ENCODE measurements at regions not wholly inside any gene's neighbourhood (a gene's known extent, or its start where the extent isn't known, plus 50 kb on each side); places are given as distances from the start of the nearest gene placed in this dataset.
"Not testable (repeated sequence)": the region's sequence is repeated elsewhere in the genome, so short reads cannot be mapped to it uniquely, and the experiment has no call there.

- H3K36me3 Mint-ChIP-seq (ENCODE audit: low read depth), result no peaks in the 10 kb centered on the region
- no peak overlapping the region for H3K4me3 Mint-ChIP-seq (ENCODE audit: low read depth)
- H3K27ac Mint-ChIP-seq, result no peak overlapping the region
- peaks cover 3% of the 10 kb centered on the region for H3K9me3 Mint-ChIP-seq
- H3K27me3 Mint-ChIP-seq (ENCODE audit: low read depth), result no peaks in the 10 kb centered on the region
- intact Hi-C loops (cut with micrococcal nuclease), result no loop called here
- no peaks in the 10 kb centered on the region for H3K4me1 Mint-ChIP-seq (ENCODE audit: low read depth)
- DNase-seq (ENCODE audit: low spot score), result no peak
Measured at GRCh38 chr3:104909721-104910120, 457.0 kb upstream of the ALCAM start.

DNA sequence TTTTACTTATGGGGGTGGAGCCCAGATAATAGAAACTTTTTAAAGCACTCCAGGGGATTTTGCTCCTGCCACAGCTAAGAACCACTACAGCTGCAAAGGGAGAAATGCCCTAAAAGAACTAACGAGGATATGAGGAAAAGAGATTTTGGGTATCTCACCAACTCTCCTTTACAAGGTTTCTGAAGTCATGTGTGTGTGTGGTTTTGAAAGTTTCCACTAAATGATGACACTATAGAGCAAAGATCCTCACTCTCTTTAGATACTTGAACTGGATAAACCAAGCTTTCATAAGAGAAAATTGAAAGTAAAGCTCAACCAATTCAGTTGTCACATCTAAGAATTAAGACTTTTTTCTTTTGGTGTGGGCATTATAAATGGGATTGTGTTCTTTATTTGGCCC, 455.3 kb upstream of the ALCAM start:
- H3K4me3 Mint-ChIP-seq (ENCODE audit: low read depth), result no peak overlapping the region

GRCh38 chr3:104916971-104917370, 449.7 kb upstream of the ALCAM start:
- intact Hi-C loops (cut with micrococcal nuclease), result no loop called here
- Mint-ChIP-seq H3K9me3 (peaks cover 3% of the 10 kb centered on the region), H3K27me3 (ENCODE audit: low read depth) (no peaks in the 10 kb centered on the region)

More for the DNA sequence above, 455.3 kb upstream of the ALCAM start:
- Mint-ChIP-seq H3K9me3 (peaks cover 3% of the 10 kb centered on the region), H3K4me1 (ENCODE audit: low read depth) (no peaks in the 10 kb centered on the region), H3K27ac (no peak overlapping the region), H3K36me3 (ENCODE audit: low read depth) (no peaks in the 10 kb centered on the region), H3K27me3 (ENCODE audit: low read depth) (no peaks in the 10 kb centered on the region)
- no peak for DNase-seq (ENCODE audit: low spot score)
- intact Hi-C loops (cut with micrococcal nuclease), result no loop called here

DNA sequence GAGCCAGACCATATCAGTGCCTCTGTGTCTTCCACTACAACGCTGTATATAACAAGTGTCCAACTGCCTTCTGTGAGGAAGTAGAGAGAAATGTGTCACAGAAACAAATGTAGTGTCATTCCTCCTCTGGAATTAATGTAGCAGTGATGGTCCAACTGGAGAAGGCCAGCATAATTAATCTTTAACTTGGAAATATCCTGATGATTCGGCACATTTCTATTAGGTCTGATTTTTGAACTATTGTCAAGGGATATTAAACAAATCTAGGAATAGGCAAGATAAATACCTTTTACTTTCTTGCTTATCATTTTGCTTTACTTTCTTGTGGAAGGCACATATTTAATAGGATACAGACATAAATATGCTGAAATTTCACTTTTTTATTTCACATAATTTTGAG, 446.2 kb upstream of the ALCAM start:
- intact Hi-C loops (cut with micrococcal nuclease), result no loop called here
- Mint-ChIP-seq H3K27ac (no peak overlapping the region), H3K27me3 (ENCODE audit: low read depth) (no peaks in the 10 kb centered on the region), H3K9me3 (peaks cover 3% of the 10 kb centered on the region), H3K4me3 (ENCODE audit: low read depth) (no peak overlapping the region), H3K4me1 (ENCODE audit: low read depth) (no peaks in the 10 kb centered on the region), H3K36me3 (ENCODE audit: low read depth) (no peaks in the 10 kb centered on the region)
- DNase-seq (ENCODE audit: low spot score), result no peak

More at GRCh38 chr3:104916971-104917370, 449.7 kb upstream of the ALCAM start:
- DNase-seq (ENCODE audit: low spot score), result no peak
- Mint-ChIP-seq H3K36me3 (ENCODE audit: low read depth) (no peaks in the 10 kb centered on the region), H3K27ac (no peak overlapping the region), H3K4me1 (ENCODE audit: low read depth) (no peaks in the 10 kb centered on the region), H3K4me3 (ENCODE audit: low read depth) (no peak overlapping the region)

DNA sequence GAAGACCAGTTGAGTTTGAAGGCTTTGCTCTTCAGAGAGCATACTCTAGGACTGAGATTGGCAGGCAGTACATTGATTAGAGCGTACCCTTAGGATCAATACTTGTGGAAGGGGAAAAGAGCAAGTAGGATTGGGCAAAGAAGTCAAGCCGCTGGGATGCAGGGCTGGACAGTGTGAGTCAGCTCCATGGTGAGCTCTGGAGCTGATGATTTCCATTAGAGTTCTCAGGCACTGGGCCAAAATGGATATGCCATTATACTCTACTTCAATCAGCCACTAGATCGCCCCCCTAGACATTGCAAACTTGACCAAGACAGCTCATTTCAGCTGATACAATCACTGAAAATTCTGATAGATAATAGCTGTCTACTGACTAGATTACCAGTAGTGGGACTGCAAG, 432.7 kb upstream of the ALCAM start:
- Mint-ChIP-seq H3K9me3 (peaks cover 11% of the 10 kb centered on the region), H3K27me3 (ENCODE audit: low read depth) (no peaks in the 10 kb centered on the region), H3K4me3 (ENCODE audit: low read depth) (no peak overlapping the region), H3K27ac (no peak overlapping the region), H3K36me3 (ENCODE audit: low read depth) (no peaks in the 10 kb centered on the region), H3K4me1 (ENCODE audit: low read depth) (no peaks in the 10 kb centered on the region)
- DNase-seq (ENCODE audit: low spot score), result no peak
- intact Hi-C loops (cut with micrococcal nuclease), result no loop called here

DNA sequence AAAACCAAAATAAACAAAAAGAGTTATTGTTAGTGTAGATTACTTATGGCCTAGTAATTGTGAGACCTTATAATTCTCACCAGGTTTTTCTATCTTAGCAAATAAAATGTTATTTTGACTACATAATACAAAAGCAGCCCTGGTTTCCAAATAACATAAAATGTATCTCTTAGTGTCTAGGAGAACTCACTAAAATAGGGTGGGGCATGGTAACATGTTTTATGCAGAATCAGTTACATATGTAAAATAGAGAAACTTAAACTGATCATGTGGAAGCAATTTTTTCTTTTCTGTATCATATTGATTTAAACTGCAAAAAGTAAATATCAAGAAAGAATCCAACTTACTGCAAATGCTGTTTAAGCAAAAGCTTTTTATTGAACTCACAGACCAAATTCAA, 431.1 kb upstream of the ALCAM start:
- H3K36me3 Mint-ChIP-seq (ENCODE audit: low read depth), result no peaks in the 10 kb centered on the region
- peaks cover 10% of the 10 kb centered on the region for H3K9me3 Mint-ChIP-seq
- no peaks in the 10 kb centered on the region for H3K4me1 Mint-ChIP-seq (ENCODE audit: low read depth)
- H3K4me3 Mint-ChIP-seq (ENCODE audit: low read depth), result no peak overlapping the region
- intact Hi-C loops (cut with micrococcal nuclease), result no loop called here
- H3K27ac Mint-ChIP-seq, result no peak overlapping the region
- DNase-seq (ENCODE audit: low spot score), result no peak
- no peaks in the 10 kb centered on the region for H3K27me3 Mint-ChIP-seq (ENCODE audit: low read depth)

DNA sequence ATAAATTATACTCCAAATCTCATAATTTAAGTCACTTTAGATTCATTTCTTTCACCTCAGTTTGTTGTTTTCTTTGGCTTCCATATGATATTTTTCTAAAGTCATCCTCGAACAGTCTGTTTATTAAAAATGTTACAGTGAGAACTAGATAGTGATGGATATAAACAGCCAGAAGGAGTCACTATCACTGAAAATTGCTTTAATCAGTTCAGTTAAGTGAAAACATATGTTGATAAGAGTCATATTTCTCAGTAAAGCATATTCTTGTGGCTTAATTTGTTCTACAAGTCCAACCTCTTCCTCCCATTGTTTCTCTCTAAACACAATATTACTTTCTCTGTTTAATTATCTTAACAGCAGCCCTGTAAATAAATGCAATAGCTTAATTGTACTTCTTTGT, 427.5 kb upstream of the ALCAM start:
- no peaks in the 10 kb centered on the region for H3K9me3 Mint-ChIP-seq
- H3K27me3 Mint-ChIP-seq (ENCODE audit: low read depth), result no peaks in the 10 kb centered on the region
- H3K4me1 Mint-ChIP-seq (ENCODE audit: low read depth), result no peaks in the 10 kb centered on the region
- DNase-seq (ENCODE audit: low spot score), result no peak
- H3K4me3 Mint-ChIP-seq (ENCODE audit: low read depth), result no peak overlapping the region
- H3K27ac Mint-ChIP-seq, result no peak overlapping the region
- intact Hi-C loops (cut with micrococcal nuclease), result no loop called here
- no peaks in the 10 kb centered on the region for H3K36me3 Mint-ChIP-seq (ENCODE audit: low read depth)

- H3K27ac Mint-ChIP-seq, result no peak overlapping the region
- no peaks in the 10 kb centered on the region for H3K9me3 Mint-ChIP-seq
- intact Hi-C loops (cut with micrococcal nuclease), result no loop called here
- no peak for DNase-seq (ENCODE audit: low spot score)
- no peak overlapping the region for H3K4me3 Mint-ChIP-seq (ENCODE audit: low read depth)
- no peaks in the 10 kb centered on the region for H3K36me3 Mint-ChIP-seq (ENCODE audit: low read depth)
- no peaks in the 10 kb centered on the region for H3K27me3 Mint-ChIP-seq (ENCODE audit: low read depth)
- H3K4me1 Mint-ChIP-seq (ENCODE audit: low read depth), result no peaks in the 10 kb centered on the region
Measured at GRCh38 chr3:104941785-104942184, 424.9 kb upstream of the ALCAM start.

- Mint-ChIP-seq H3K27ac (no peak overlapping the region), H3K4me3 (ENCODE audit: low read depth) (no peak overlapping the region), H3K4me1 (ENCODE audit: low read depth) (no peaks in the 10 kb centered on the region), H3K9me3 (no peaks in the 10 kb centered on the region), H3K36me3 (ENCODE audit: low read depth) (no peaks in the 10 kb centered on the region), H3K27me3 (ENCODE audit: low read depth) (no peaks in the 10 kb centered on the region)
- no peak for DNase-seq (ENCODE audit: low spot score)
- intact Hi-C loops (cut with micrococcal nuclease), result no loop called here
Measured at GRCh38 chr3:104943974-104944373, 422.7 kb upstream of the ALCAM start.

- intact Hi-C loops (cut with micrococcal nuclease), result no loop called here
- H3K27ac Mint-ChIP-seq, result no peak overlapping the region
Measured at GRCh38 chr3:104947943-104948342, 418.8 kb upstream of the ALCAM start.

GRCh38 chr3:104949810-104950209, 416.9 kb upstream of the ALCAM start:
- H3K27me3 Mint-ChIP-seq (ENCODE audit: low read depth); DNase-seq (ENCODE audit: low spot score); H3K4me1 Mint-ChIP-seq (ENCODE audit: low read depth); intact Hi-C loops (cut with micrococcal nuclease); H3K27ac Mint-ChIP-seq; H3K9me3 Mint-ChIP-seq; H3K4me3 Mint-ChIP-seq (ENCODE audit: low read depth); H3K36me3 Mint-ChIP-seq (ENCODE audit: low read depth): not testable (repeated sequence)

More at GRCh38 chr3:104947943-104948342, 418.8 kb upstream of the ALCAM start:
- Mint-ChIP-seq H3K9me3 (no peaks in the 10 kb centered on the region), H3K36me3 (ENCODE audit: low read depth) (no peaks in the 10 kb centered on the region), H3K4me3 (ENCODE audit: low read depth) (no peak overlapping the region), H3K27me3 (ENCODE audit: low read depth) (no peaks in the 10 kb centered on the region), H3K4me1 (ENCODE audit: low read depth) (no peaks in the 10 kb centered on the region)
- DNase-seq (ENCODE audit: low spot score), result no peak

DNA sequence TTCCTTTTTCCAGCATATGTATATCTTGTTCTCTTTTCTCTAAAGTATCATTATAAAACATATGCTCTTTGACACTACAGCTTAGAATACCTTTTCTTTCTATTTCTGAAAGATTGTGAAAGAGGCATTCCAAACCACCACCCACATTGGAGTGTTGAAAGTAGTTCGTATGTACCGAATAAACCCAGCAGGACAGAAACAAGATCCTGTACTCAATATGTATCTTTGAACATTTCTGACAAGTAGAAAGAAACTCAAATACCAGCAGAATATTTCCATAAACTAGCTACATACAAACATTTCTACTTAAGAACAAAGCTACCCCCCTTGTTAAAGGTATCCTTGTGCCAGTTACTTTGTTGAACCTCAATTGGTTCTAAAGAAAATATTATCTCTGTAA, 415.3 kb upstream of the ALCAM start:
- no peaks in the 10 kb centered on the region for H3K36me3 Mint-ChIP-seq (ENCODE audit: low read depth)
- no peaks in the 10 kb centered on the region for H3K27me3 Mint-ChIP-seq (ENCODE audit: low read depth)
- no peak overlapping the region for H3K4me3 Mint-ChIP-seq (ENCODE audit: low read depth)
- intact Hi-C loops (cut with micrococcal nuclease), result no loop called here
- no peaks in the 10 kb centered on the region for H3K9me3 Mint-ChIP-seq
- H3K4me1 Mint-ChIP-seq (ENCODE audit: low read depth), result no peaks in the 10 kb centered on the region
- H3K27ac Mint-ChIP-seq, result no peak overlapping the region
- no peak for DNase-seq (ENCODE audit: low spot score)

DNA sequence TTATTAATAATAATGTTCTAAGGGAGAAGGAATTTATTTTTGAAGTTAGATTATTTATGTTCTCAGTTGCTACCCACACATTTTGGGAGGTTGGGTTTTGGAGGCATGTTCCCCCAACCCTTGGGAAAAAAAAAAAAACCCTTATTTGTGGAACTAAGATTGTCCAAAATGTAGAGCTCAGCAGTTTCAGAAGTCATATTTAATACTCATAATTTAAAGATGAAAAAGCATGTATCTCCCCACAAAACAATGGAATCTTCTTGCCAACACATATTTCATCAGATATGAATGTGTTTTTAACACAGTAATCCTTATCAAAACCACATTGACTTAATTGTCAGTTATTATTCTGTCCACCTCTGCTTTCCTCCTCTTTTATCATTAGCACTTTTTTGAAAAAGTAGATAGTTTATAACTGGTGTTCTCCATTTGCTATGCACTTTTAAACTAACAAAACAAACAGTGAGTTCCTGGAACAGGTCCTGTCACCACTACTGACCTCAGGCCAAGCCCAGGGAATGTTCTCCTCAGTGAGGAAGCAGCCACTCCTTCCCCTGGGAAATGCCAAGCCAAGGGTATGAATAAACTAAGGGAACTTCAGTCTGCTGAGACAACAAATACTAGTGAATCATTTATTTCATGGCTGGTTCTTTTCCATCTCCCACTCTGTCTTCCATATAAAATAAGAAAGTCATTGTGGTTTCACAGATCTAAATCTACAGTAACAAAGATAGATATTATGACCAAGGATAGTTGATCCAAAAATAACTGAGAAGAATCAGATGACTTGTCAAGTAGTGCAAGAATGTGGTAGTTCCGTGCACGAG, 414.4 kb upstream of the ALCAM start:
- Mint-ChIP-seq H3K4me1 (ENCODE audit: low read depth) (no peaks in the 10 kb centered on the region), H3K36me3 (ENCODE audit: low read depth) (no peaks in the 10 kb centered on the region), H3K27me3 (ENCODE audit: low read depth) (no peaks in the 10 kb centered on the region), H3K27ac (no peak overlapping the region), H3K4me3 (ENCODE audit: low read depth) (no peak overlapping the region), H3K9me3 (no peaks in the 10 kb centered on the region)
- intact Hi-C loops (cut with micrococcal nuclease), result no loop called here
- DNase-seq (ENCODE audit: low spot score), result no peak

Measured in activated T-helper 2 cell treated with anti-CD3 and anti-CD28 coated beads, Interferon-gamma antibody, Interleukin-2, Interleukin-4, amounts not matched to agents 10 μg/mL and 5 μg/mL and 100 μg/mL, durations not matched to agents 14 hours and 24 hours and 36 hours (primary cell).